Smooth muscle cell (in vitro differentiated cells): ENCODE measurements at regions not wholly inside any gene's neighbourhood (a gene's known extent, or its start where the extent isn't known, plus 50 kb on each side); places are given as distances from the start of the nearest gene placed in this dataset.

Experiments
- DNase-seq: peaks from one replicate; lab custom pipeline; 2025; ENCODE audit not compliant: unreplicated experiment; lab: John Stamatoyannopoulos, UW
- H2AFZ ChIP-seq: fragments of 200-600 bp; sonication (generic); 2 replicates; pipeline ENCODE4 v1.6.0; 2016; ENCODE audit warnings: antibody characterized with exemption, low read depth, mild to moderate bottlenecking
- H3F3A ChIP-seq: fragments of 200-600 bp; sonication (generic); 2 replicates; pipeline ENCODE4 v1.6.0; 2017; ENCODE audit warnings: antibody characterized with exemption, low read depth
- H3K27ac ChIP-seq: fragments of 200-600 bp; sonication (generic); 2 replicates; pipeline ENCODE4 v1.5.1; 2016; ENCODE audit warnings: low read depth, mild to moderate bottlenecking
- H3K27me3 ChIP-seq: fragments of 200-600 bp; sonication (generic); 2 replicates; pipeline ENCODE4 v1.6.1; 2016; ENCODE audit warnings: low read depth, mild to moderate bottlenecking
- H3K36me3 ChIP-seq: fragments of 200-600 bp; sonication (generic); 2 replicates; pipeline ENCODE4 v1.5.1; 2016; ENCODE audit warnings: low read depth
- H3K4me1 ChIP-seq: fragments of 200-600 bp; sonication (generic); 2 replicates; pipeline ENCODE4 v1.5.1; 2016; ENCODE audit warnings: low read depth
- H3K4me2 ChIP-seq: fragments of 200-600 bp; sonication (generic); 2 replicates; pipeline ENCODE4 v1.6.0; 2016; ENCODE audit warnings: mild to moderate bottlenecking
- H3K4me3 ChIP-seq: fragments of 200-600 bp; sonication (generic); 2 replicates; pipeline ENCODE4 v1.5.1; 2016; ENCODE audit warnings: mild to moderate bottlenecking
- H3K79me2 ChIP-seq: fragments of 200-600 bp; sonication (generic); 2 replicates; pipeline ENCODE4 v1.6.0; 2016; ENCODE audit warnings: low read depth, mild to moderate bottlenecking
- H3K9ac ChIP-seq: fragments of 200-600 bp; sonication (generic); 2 replicates; pipeline ENCODE4 v1.6.0; 2016; ENCODE audit warnings: low read depth
- H3K9me3 ChIP-seq: fragments of 200-600 bp; sonication (generic); replicated peaks from 2 replicates; pipeline ENCODE4 v1.5.1; 2016; ENCODE audit warnings: low read depth
- H4K20me1 ChIP-seq: fragments of 200-600 bp; sonication (generic); 2 replicates; pipeline ENCODE4 v1.6.0; 2016; ENCODE audit warnings: low read depth
- WGBS: methylation state at CpG from one replicate; pipeline ENCODE4 v1.1.7; 2016; ENCODE audit warnings: low lambda C conversion rate; 5-methylcytosine and 5-hydroxymethylcytosine counted together
- TF ChIP-seq, protein P1 (sequence below): fragments of 200-600 bp; sonication (generic); IDR thresholded peaks from 2 replicates; pipeline ENCODE4 v1.5.1; 2017; ENCODE audit warnings: borderline replicate concordance, mild to moderate bottlenecking, antibody characterized with exemption; ENCODE audit not compliant: insufficient read depth, poor library complexity, severe bottlenecking

DNA sequence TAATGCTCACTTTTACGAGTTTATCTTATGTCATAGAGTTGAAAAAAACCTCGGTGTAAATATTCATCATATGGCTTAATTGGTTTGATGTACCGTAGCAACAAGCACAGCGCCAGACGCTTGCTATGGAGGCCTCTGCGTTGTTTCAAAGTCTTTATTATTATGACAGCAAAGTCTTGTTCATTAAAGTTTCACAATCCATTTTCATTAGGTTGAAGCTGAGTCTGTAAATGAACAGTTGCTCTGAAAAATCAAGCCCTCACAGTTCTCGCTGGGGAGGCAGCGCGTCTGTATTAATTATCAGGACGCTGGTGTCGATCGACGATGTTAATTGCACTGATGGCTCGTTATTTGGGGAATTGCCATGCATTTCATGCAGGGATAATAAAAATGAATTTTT, 185.6 kb downstream of the INSC start:
- TF ChIP-seq, protein P1, sequence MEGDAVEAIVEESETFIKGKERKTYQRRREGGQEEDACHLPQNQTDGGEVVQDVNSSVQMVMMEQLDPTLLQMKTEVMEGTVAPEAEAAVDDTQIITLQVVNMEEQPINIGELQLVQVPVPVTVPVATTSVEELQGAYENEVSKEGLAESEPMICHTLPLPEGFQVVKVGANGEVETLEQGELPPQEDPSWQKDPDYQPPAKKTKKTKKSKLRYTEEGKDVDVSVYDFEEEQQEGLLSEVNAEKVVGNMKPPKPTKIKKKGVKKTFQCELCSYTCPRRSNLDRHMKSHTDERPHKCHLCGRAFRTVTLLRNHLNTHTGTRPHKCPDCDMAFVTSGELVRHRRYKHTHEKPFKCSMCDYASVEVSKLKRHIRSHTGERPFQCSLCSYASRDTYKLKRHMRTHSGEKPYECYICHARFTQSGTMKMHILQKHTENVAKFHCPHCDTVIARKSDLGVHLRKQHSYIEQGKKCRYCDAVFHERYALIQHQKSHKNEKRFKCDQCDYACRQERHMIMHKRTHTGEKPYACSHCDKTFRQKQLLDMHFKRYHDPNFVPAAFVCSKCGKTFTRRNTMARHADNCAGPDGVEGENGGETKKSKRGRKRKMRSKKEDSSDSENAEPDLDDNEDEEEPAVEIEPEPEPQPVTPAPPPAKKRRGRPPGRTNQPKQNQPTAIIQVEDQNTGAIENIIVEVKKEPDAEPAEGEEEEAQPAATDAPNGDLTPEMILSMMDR, result no peak
- Histone ChIP-seq H3K4me3 (no peak overlapping the region), H3K9ac (no peak overlapping the region), H2AFZ (no peak overlapping the region), H3K4me2 (no peak overlapping the region), H3K27ac (no peak overlapping the region), H4K20me1 (no peaks in the 10 kb centered on the region), H3K27me3 (no peaks in the 10 kb centered on the region), H3K9me3 (no peaks in the 10 kb centered on the region), H3K4me1 (no peaks in the 10 kb centered on the region), H3K36me3 (no peaks in the 10 kb centered on the region), H3K79me2 (no peaks in the 10 kb centered on the region), H3F3A (no peaks in the 10 kb centered on the region)
- WGBS, result 91% methylated on average over 14 of the region's 14 CpGs
- no peak for DNase-seq

DNA sequence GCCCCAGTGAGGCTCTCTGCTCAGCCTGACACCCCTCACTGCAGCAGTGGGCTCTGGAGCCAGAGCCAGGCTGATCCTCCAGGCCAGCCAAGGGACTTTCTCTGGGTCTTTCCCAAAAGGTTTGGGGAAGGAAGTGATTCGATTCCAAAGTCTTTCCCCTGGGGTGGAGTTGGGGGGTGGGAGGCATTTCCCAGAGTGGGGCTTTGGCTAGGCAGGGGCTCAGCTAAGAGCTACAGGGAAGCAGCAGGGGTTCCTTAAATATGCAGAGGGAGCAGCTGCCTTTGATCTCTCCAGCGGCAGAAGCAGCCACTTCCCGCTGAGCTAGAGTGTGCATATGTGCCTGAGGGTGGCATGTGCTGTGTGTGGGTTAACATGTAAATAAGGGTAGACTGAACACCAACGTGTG, 192.9 kb downstream of the INSC start:
- Histone ChIP-seq H3K9me3 (no peaks in the 10 kb centered on the region), H3K4me3 (no peak overlapping the region), H3K27me3 (no peaks in the 10 kb centered on the region), H3K79me2 (no peaks in the 10 kb centered on the region), H4K20me1 (no peaks in the 10 kb centered on the region), H3K4me1 (peaks cover 4% of the 10 kb centered on the region), H3K36me3 (no peaks in the 10 kb centered on the region), H2AFZ (no peak overlapping the region), H3F3A (no peaks in the 10 kb centered on the region), H3K9ac (no peak overlapping the region), H3K4me2 (no peak overlapping the region), H3K27ac (no peak overlapping the region)
- TF ChIP-seq, protein P1, result no peak
- no peak for DNase-seq
- WGBS, result 6% methylated on average over 4 of the region's 4 CpGs

DNA sequence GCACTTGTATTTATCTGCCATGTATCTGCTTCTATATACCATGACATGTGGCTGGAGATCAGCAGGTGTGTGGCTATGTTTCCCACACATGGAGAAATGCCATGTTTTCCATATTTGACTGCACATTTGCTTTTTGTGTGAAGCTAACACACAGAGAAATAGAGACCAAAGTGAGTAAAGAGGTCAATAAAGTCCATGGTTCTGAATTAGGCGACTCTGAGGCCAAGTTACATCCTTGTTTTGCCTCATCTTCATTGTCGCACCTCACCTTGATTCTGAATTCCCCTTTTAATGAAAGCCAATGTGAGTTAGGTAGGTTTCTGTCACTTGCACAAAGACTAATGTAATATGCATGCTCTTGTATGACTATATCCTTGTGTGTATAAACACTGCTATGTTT, 194.1 kb downstream of the INSC start:
- H3K9ac ChIP-seq, result no peak overlapping the region
- 53% methylated on average over 2 of the region's 2 CpGs for whole genome bisulfite sequencing

DNA sequence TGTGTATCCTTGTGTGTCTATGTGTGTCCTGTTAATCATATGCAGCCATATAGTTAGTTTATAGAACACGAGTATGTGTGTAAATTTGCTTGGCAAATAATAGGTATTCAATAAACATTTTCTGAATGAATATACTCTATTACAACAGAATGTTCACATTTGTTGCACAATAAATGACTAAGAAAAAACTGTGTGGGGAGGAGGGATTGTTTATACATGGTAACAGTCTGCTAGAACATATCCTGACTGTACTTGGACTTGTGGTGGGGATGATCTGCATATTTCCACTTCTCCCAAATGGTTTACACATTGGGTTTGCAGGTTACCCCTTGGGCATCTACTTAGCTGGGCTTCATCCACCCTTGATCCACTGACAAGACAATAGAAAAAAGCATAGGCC, 194.6 kb downstream of the INSC start:
- no peak overlapping the region for H2AFZ ChIP-seq
- H3K27ac ChIP-seq, result no peak overlapping the region
- H4K20me1 ChIP-seq, result no peaks in the 10 kb centered on the region
- no peaks in the 10 kb centered on the region for H3K9me3 ChIP-seq
- no peak overlapping the region for H3K9ac ChIP-seq
- no peaks in the 10 kb centered on the region for H3K36me3 ChIP-seq
- no peak overlapping the region for H3K4me3 ChIP-seq
- DNase-seq, result no peak
- H3K4me2 ChIP-seq, result no peak overlapping the region
- H3K79me2 ChIP-seq, result no peaks in the 10 kb centered on the region
- TF ChIP-seq, protein P1, result no peak
- H3K4me1 ChIP-seq, result peaks cover 4% of the 10 kb centered on the region
- no peaks in the 10 kb centered on the region for H3K27me3 ChIP-seq
- no peaks in the 10 kb centered on the region for H3F3A ChIP-seq
- 76% methylated on average over 1 of the region's 1 CpG for WGBS

More for the DNA sequence above, 194.1 kb downstream of the INSC start:
- Histone ChIP-seq H3K4me1 (peaks cover 4% of the 10 kb centered on the region), H3K79me2 (no peaks in the 10 kb centered on the region), H3K27ac (no peak overlapping the region), H3K4me3 (no peak overlapping the region), H2AFZ (no peak overlapping the region), H4K20me1 (no peaks in the 10 kb centered on the region), H3F3A (no peaks in the 10 kb centered on the region), H3K9me3 (no peaks in the 10 kb centered on the region), H3K4me2 (no peak overlapping the region), H3K27me3 (no peaks in the 10 kb centered on the region), H3K36me3 (no peaks in the 10 kb centered on the region)
- TF ChIP-seq, protein P1, result no peak
- no peak for DNase-seq
